ENCODE measurements at regions not wholly inside any gene's neighbourhood (a gene's known extent, or its start where the extent isn't known, plus 50 kb on each side); places are given as distances from the start of the nearest gene placed in this dataset.
"Not testable (repeated sequence)": the region's sequence is repeated elsewhere in the genome, so short reads cannot be mapped to it uniquely, and the experiment has no call there.

DNA sequence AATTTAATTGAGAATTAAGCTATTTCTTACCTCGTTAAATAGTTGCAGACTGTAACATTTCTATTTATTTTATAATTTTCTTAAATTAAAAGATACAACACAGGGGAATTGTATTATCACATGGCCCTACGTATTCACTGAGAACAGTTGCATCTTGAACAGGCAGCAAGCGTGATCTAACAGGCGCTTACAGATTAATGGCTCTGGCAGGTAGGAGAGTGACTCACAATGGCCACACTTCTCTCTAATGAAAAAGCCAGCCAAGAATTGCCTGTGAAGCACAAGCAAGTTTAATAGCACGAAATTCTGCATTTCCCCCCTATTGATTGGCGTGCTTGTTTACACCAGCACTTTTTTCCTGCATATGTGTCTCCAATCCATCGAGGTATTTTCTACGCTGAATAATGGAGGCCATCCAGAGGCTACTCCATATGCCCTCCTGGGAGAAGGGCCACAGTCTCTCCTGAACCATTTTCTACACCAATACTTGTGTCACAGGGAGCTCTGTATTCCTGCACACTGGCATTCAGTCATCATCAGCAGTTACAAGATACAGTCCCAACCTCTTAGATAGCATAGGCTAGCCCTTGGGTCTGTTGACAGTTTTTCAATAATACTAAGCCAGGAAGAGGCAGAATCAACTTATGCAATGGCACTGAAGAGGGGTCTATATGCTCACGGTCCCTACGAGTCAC lies 150.6 kb upstream of the PLD5 start:
- Histone ChIP-seq H3K27me3 (ENCODE audit: insufficient read depth in 3 of 3, low read length in 2 of 3) (no peaks in the 10 kb centered on the region), H3K36me3 (ENCODE audit: insufficient read depth in 1 of 2, low read depth in 1 of 2) (no peaks in the 10 kb centered on the region), H3K27ac (no peak overlapping the region), H3K4me3 (no peak overlapping the region), H3K9me3 (no peaks in the 10 kb centered on the region), H3K4me1 (no peaks in the 10 kb centered on the region)
- ATAC-seq: no peak
- intact Hi-C loops (cut with DNase I): no loop called here
- WGBS, 3 donors: 71 to 78% (median 78%) methylated on average over 10 of the region's 10 CpGs
- no peak for DNase-seq
- TF ChIP-seq, protein P1, sequence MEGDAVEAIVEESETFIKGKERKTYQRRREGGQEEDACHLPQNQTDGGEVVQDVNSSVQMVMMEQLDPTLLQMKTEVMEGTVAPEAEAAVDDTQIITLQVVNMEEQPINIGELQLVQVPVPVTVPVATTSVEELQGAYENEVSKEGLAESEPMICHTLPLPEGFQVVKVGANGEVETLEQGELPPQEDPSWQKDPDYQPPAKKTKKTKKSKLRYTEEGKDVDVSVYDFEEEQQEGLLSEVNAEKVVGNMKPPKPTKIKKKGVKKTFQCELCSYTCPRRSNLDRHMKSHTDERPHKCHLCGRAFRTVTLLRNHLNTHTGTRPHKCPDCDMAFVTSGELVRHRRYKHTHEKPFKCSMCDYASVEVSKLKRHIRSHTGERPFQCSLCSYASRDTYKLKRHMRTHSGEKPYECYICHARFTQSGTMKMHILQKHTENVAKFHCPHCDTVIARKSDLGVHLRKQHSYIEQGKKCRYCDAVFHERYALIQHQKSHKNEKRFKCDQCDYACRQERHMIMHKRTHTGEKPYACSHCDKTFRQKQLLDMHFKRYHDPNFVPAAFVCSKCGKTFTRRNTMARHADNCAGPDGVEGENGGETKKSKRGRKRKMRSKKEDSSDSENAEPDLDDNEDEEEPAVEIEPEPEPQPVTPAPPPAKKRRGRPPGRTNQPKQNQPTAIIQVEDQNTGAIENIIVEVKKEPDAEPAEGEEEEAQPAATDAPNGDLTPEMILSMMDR (IDR thresholded peaks at IDR 0.05): no peak

DNA sequence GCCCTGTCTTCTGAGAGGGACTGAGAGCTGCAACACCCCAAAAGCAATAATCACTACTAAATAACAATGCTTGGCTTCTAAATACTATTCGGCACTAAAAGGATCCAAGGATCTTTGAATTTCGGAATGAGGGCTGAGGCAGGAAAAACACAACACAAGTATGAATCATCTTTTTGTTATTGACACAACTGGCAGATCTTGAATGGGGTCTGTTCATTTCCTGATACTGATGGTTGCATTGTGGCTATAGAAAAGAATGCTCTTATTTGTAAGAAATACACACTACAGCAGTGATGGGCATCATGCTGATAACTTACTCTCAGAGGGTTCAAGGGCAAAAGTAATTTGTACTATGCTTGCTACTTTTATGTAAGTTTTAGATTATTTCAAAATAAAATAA lies 149.2 kb upstream of the PLD5 start:
- H3K36me3 ChIP-seq (ENCODE audit: insufficient read depth in 1 of 2, low read depth in 1 of 2): no peaks in the 10 kb centered on the region
- no peak overlapping the region for H3K4me3 ChIP-seq
- no peak overlapping the region for H3K27ac ChIP-seq
- 78 to 88% (median 79%) methylated on average over 2 of the region's 2 CpGs for WGBS, 3 donors
- no peaks in the 10 kb centered on the region for H3K27me3 ChIP-seq (ENCODE audit: insufficient read depth in 3 of 3, low read length in 2 of 3)
- TF ChIP-seq, protein P1 (IDR thresholded peaks at IDR 0.05): no peak
- ATAC-seq: no peak
- no peaks in the 10 kb centered on the region for H3K4me1 ChIP-seq
- intact Hi-C loops (cut with DNase I): no loop called here
- DNase-seq: no peak
- H3K9me3 ChIP-seq: no peaks in the 10 kb centered on the region

DNA sequence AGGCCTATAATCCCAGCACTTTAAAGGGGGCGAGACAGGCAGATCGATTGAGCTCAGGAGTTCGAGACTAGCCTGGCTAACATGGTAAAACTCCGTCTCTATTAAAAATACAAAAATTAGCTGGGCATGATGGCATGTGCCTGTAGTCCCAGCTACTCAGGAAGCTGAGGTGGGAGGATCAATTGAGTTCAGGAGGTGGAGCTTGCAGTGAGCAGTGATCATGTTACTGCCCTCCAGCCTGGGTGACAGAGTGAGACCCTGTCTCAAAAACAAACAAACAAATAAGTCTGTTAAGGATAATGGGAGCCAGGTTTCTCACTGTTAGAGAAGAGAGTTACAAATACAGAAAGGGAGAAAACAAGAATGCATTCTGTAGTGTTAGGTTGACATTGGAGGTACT lies 148.7 kb upstream of the PLD5 start:
- H3K4me1 ChIP-seq; intact Hi-C loops (cut with DNase I); DNase-seq; H3K27me3 ChIP-seq (ENCODE audit: insufficient read depth in 3 of 3, low read length in 2 of 3); H3K36me3 ChIP-seq (ENCODE audit: insufficient read depth in 1 of 2, low read depth in 1 of 2); ATAC-seq; H3K4me3 ChIP-seq; H3K9me3 ChIP-seq; H3K27ac ChIP-seq: not testable (repeated sequence)
- WGBS, 3 donors: 81 to 91% (median 91%) methylated on average over 4 of the region's 4 CpGs

DNA sequence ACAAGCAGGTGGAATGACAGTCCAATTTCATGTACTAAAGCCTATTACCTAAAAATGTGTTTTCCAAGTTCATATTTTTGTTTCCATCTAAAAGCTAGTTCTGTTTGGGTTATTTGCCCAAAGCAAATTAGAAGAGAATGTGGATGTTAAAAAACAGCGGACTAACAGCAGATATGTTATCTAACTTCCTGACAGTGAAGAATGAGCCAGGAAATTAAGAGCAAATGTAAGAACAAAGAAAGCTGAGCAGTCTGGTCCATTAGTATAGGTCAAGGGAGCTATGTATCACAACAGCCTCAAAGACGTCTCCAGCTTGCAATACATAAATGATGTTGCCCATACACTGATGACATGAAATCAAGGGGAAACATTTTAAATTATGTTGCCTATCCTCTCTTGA lies 145.5 kb upstream of the PLD5 start:
- Histone ChIP-seq H3K27me3 (ENCODE audit: insufficient read depth in 3 of 3, low read length in 2 of 3) (no peaks in the 10 kb centered on the region), H3K4me3 (no peak overlapping the region), H3K36me3 (ENCODE audit: insufficient read depth in 1 of 2, low read depth in 1 of 2) (no peaks in the 10 kb centered on the region), H3K9me3 (no peaks in the 10 kb centered on the region), H3K4me1 (no peaks in the 10 kb centered on the region), H3K27ac (no peak overlapping the region)
- no peak for ATAC-seq
- TF ChIP-seq, protein P1 (IDR thresholded peaks at IDR 0.05): no peak
- no peak for DNase-seq
- intact Hi-C loops (cut with DNase I): no loop called here
- WGBS, 3 donors: 42 to 54% (median 51%) methylated on average over 2 of the region's 2 CpGs

DNA sequence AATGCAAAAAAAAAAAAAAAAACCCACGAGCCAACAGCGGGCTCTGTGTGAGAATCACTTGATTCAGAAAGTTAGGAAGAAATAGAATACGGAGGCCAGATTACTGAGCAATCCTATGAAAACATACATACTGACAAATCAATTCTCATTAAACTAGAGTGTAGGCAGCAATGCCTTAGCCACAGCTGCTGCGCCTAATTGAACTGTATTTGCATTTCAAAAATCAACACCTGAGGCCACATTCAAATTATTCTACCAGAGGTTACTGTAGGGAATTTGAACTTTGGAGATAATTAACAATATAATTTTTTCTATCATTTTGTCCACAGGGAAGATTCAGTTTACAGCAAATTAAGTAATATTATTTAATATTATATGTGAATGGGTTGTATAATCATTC lies 138.4 kb upstream of the PLD5 start:
- DNase-seq: no peak
- TF ChIP-seq, protein P1 (IDR thresholded peaks at IDR 0.05): no peak
- Histone ChIP-seq H3K27me3 (ENCODE audit: insufficient read depth in 3 of 3, low read length in 2 of 3) (no peaks in the 10 kb centered on the region), H3K4me3 (no peak overlapping the region), H3K9me3 (peaks cover 4% of the 10 kb centered on the region), H3K36me3 (ENCODE audit: insufficient read depth in 1 of 2, low read depth in 1 of 2) (no peaks in the 10 kb centered on the region), H3K27ac (no peak overlapping the region), H3K4me1 (no peaks in the 10 kb centered on the region)
- WGBS, 3 donors: 87 to 90% (median 89%) methylated on average over 4 of the region's 4 CpGs
- no peak for ATAC-seq
- intact Hi-C loops (cut with DNase I): no loop called here

DNA sequence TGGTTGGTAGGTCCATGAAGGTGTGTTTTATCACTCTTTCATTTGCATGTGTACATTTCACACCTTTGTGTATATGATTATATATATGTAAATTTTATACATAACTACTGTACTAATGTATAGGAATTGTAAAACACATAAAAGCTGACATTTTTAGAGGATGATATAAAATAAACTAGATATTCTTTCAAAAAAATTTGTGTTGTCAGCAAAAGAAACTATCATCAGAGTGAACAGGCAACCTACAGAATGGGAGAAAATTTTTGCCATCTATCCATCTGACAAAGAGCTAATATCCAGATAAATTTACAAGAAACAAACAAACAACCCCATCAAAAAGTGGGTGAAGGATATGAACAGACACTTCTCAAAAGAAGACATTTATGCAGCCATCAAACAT lies 129.3 kb upstream of the PLD5 start:
- ATAC-seq; H3K9me3 ChIP-seq; H3K4me1 ChIP-seq; DNase-seq; intact Hi-C loops (cut with DNase I); H3K36me3 ChIP-seq (ENCODE audit: insufficient read depth in 1 of 2, low read depth in 1 of 2); H3K27ac ChIP-seq; H3K27me3 ChIP-seq (ENCODE audit: insufficient read depth in 3 of 3, low read length in 2 of 3); H3K4me3 ChIP-seq: not testable (repeated sequence)
